IMR-90 (cell line): ENCODE measurements at regions not wholly inside any gene's neighbourhood (a gene's known extent, or its start where the extent isn't known, plus 50 kb on each side); places are given as distances from the start of the nearest gene placed in this dataset.

ENCODE experiments used
- CHD1 ChIP-seq: IDR thresholded peaks from 2 replicates; pipeline ENCODE4 v1.6.1; 2012; ENCODE audit warnings: low read depth, low read length, improper control_type of control experiment
- CTCF ChIP-seq: conservative IDR thresholded peaks from 2 replicates; pipeline ENCODE4 v1.5.1; 2012; ENCODE audit warnings: mild to moderate bottlenecking, low read depth, low read length, improper control_type of control experiment
- MXI1 ChIP-seq: IDR thresholded peaks from 2 replicates; pipeline ENCODE4 v1.6.1; 2012; ENCODE audit warnings: low read depth, mild to moderate bottlenecking, low read length, moderate library complexity, borderline replicate concordance
- POLR2A ChIP-seq: IDR thresholded peaks from 2 replicates; pipeline ENCODE4 v1.6.1; 2012; ENCODE audit warnings: mild to moderate bottlenecking, low read depth, low read length
- SMC3 ChIP-seq: fragments of 150-350 bp; IDR thresholded peaks from 2 replicates; pipeline ENCODE4 v1.6.1; 2016; ENCODE audit warnings: low read depth, mild to moderate bottlenecking, antibody characterized with exemption, low read length, moderate library complexity

- no peak for TF ChIP-seq CHD1
- no peak for TF ChIP-seq MXI1
- no peak for TF ChIP-seq SMC3
- no peak for TF ChIP-seq CTCF
- no peak for TF ChIP-seq POLR2A
Measured at GRCh38 chr11:109752212-109752825, 330.3 kb downstream of the C11orf87 start.
